Esophagus squamous epithelium (tissue), 4 donors: ENCODE measurements at regions not wholly inside any gene's neighbourhood (a gene's known extent, or its start where the extent isn't known, plus 50 kb on each side); places are given as distances from the start of the nearest gene placed in this dataset.

Experiments
- POLR2A ChIP-seq, 4 donors: fragments of 450-650 bp; IDR thresholded peaks; one replicate each; pipeline ENCODE4 v1.6.1; 2017; ENCODE audit warnings: antibody characterized with exemption in 4 of 4, mild to moderate bottlenecking in 4 of 4, moderate library complexity in 3 of 4
- TF ChIP-seq, protein P1 (sequence below), 6 experiments: fragments of 450-650 bp in 4 of 6; fragments of 200-600 bp in 2 of 6; sonication (generic) in 2 of 6; IDR thresholded peaks; one replicate each; pipeline ENCODE4 v1.5.1; 2016 to 2019; ENCODE audit warnings: antibody characterized with exemption in 6 of 6, mild to moderate bottlenecking in 4 of 6, moderate library complexity in 4 of 6

DNA sequence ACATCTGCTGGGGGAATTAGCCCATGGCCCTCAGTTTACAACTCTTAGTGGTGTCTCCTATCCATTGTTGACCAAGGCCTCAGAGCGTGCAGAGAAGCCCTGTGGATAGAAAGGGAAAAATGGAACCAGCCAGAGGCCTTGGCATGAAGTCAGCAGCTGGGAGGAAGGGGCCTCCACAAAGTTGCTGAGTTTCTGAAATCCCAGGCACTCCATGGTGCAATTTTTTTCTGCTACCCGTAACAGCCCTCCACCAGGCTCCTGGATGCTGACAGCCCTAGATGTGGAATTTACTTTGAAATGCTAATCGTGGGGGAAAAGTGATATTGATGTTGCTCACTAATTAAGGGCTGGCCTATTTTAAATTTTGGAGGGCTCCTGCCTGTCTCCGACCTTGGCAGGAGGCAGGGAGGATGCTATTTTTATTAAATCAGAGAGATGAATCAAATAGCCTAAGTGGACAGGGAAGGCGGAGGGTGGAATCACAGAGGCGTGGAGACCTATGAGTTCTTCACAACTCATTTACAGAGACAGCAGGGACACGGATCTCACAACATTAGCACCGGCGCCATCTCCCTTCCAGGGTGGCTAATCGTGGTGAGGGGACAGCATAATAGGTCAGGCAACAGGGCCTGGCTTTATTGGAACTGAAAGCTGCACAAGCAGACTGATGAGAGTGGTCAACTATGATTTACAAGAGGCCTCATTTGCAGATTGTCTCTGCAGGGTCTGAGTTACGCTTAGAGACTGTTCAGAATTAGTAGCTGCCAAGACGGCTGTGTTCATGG lies 99.8 kb upstream of the WSCD2 start:
- no peak for TF ChIP-seq POLR2A (IDR thresholded peaks at IDR 0.05)
- TF ChIP-seq, protein P1, sequence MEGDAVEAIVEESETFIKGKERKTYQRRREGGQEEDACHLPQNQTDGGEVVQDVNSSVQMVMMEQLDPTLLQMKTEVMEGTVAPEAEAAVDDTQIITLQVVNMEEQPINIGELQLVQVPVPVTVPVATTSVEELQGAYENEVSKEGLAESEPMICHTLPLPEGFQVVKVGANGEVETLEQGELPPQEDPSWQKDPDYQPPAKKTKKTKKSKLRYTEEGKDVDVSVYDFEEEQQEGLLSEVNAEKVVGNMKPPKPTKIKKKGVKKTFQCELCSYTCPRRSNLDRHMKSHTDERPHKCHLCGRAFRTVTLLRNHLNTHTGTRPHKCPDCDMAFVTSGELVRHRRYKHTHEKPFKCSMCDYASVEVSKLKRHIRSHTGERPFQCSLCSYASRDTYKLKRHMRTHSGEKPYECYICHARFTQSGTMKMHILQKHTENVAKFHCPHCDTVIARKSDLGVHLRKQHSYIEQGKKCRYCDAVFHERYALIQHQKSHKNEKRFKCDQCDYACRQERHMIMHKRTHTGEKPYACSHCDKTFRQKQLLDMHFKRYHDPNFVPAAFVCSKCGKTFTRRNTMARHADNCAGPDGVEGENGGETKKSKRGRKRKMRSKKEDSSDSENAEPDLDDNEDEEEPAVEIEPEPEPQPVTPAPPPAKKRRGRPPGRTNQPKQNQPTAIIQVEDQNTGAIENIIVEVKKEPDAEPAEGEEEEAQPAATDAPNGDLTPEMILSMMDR (IDR thresholded peaks at IDR 0.05): no peak
